ENCODE measurements at regions not wholly inside any gene's neighbourhood (a gene's known extent, or its start where the extent isn't known, plus 50 kb on each side); places are given as distances from the start of the nearest gene placed in this dataset.
"Not testable (repeated sequence)": the region's sequence is repeated elsewhere in the genome, so short reads cannot be mapped to it uniquely, and the experiment has no call there.

DNA sequence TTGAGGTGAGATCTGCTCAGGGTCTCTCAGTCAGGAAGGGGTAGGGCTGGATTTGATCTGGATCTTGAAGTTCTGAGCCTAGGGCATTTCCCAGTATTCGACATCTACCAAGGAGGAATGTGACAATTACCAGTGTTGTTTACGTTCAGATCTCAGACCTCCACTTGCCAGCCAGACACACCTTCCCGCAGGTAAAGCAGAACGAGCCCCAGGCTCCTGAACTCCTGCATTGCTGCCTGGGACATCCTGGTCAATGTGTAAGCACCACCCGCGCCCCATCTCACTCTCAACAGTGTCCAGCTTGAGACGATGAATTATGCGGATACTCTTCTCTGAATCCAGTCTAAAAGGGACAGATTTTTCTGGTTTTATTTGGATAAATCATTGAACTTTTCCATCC is 56.7 kb upstream of the PTCH1 start:
- H3K27me3 ChIP-seq: no peaks in the 10 kb centered on the region
- intact Hi-C loops (cut with DNase I): no loop called here
- no peaks in the 10 kb centered on the region for H3K9me3 ChIP-seq
- 59% methylated on average over 6 of the region's 8 CpGs for WGBS (ENCODE audit: insufficient coverage, low coverage, low lambda C conversion rate, missing lambda C conversion rate)
- H3K27ac ChIP-seq: no peak overlapping the region
- TF ChIP-seq POLR2A (IDR thresholded peaks at IDR 0.05) (no peak), CTCF (IDR thresholded peaks at IDR 0.05) (no peak)
- ATAC-seq: no peak
- H3K4me3 ChIP-seq: no peak overlapping the region
- no peaks in the 10 kb centered on the region for H3K4me1 ChIP-seq
- DNase-seq: no peak
- no peaks in the 10 kb centered on the region for H3K36me3 ChIP-seq

DNA sequence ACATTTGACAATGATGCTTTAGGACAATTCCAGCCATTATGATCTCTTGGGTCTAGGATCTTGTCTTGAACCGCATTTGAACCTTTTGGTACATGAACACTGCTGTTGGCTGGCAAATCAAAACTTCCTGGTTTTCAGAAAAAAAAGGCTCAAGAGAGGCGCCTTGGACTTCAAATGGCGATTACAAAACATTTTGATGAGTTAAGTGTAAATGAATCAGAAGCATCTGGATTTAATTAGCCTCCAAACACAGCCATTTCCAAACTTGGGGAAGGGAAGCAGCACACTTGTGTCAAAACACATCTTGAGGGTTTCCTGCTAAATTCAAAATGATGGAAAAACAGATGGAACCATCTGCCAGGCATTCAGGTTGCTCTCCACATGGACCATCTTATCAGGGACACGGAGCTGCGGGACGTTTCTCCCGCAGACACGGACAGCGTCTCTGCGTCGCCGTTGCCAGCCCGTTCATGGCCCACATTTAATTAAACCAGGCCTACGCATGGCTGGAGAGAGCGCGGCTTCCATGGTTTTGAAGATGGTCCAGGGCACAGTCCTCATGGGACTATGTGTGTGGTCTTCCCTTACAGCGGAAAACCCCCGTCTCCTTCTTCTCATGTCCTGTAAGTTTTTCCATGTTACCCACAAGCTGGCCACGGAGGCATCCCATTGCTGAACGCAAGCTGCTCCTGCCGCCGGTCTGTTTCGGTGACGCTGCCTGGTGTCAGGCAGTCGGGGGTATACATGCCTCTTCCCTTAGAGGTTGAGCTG is 55.8 kb upstream of the PTCH1 start:
- Histone ChIP-seq H3K27me3 (no peaks in the 10 kb centered on the region), H3K36me3 (no peaks in the 10 kb centered on the region), H3K4me3 (no peak overlapping the region), H3K9me3 (no peaks in the 10 kb centered on the region), H3K4me1 (no peaks in the 10 kb centered on the region), H3K27ac (no peak overlapping the region)
- 76% methylated on average over 7 of the region's 25 CpGs for WGBS (ENCODE audit: insufficient coverage, low coverage, low lambda C conversion rate, missing lambda C conversion rate)
- TF ChIP-seq POLR2A (IDR thresholded peaks at IDR 0.05) (no peak), CTCF (IDR thresholded peaks at IDR 0.05) (no peak)
- intact Hi-C loops (cut with DNase I): no loop called here
- DNase-seq (no peak), ATAC-seq (no peak)

GRCh38 chr9:95570646-95571045 is 53.9 kb upstream of the PTCH1 start:
- Histone ChIP-seq H3K27ac (no peak overlapping the region), H3K9me3 (no peaks in the 10 kb centered on the region), H3K36me3 (no peaks in the 10 kb centered on the region), H3K27me3 (no peaks in the 10 kb centered on the region), H3K4me1 (no peaks in the 10 kb centered on the region), H3K4me3 (no peak overlapping the region)
- intact Hi-C loops (cut with DNase I): no loop called here
- DNase-seq: no peak
- no peak for ATAC-seq
- no peak for TF ChIP-seq CTCF (IDR thresholded peaks at IDR 0.05)
- TF ChIP-seq POLR2A (IDR thresholded peaks at IDR 0.05): no peak
- WGBS (ENCODE audit: insufficient coverage, low coverage, low lambda C conversion rate, missing lambda C conversion rate): 54% methylated on average over 11 of the region's 11 CpGs

- Histone ChIP-seq H3K9me3 (no peaks in the 10 kb centered on the region), H3K27me3 (no peaks in the 10 kb centered on the region), H3K27ac (no peak overlapping the region), H3K36me3 (no peaks in the 10 kb centered on the region), H3K4me1 (no peaks in the 10 kb centered on the region), H3K4me3 (no peak overlapping the region)
- no peak for ATAC-seq
- TF ChIP-seq POLR2A (IDR thresholded peaks at IDR 0.05): no peak
- no peak for TF ChIP-seq CTCF (IDR thresholded peaks at IDR 0.05)
- WGBS (ENCODE audit: insufficient coverage, low coverage, low lambda C conversion rate, missing lambda C conversion rate): 26% methylated on average over 8 of the region's 22 CpGs
- DNase-seq: no peak
- intact Hi-C loops (cut with DNase I): no loop called here
Measured at GRCh38 chr9:95570150-95570549, 53.4 kb upstream of the PTCH1 start.

- WGBS (ENCODE audit: insufficient coverage, low coverage, low lambda C conversion rate, missing lambda C conversion rate): 89% methylated on average over 5 of the region's 10 CpGs
- not testable (repeated sequence) for H3K36me3 ChIP-seq, ATAC-seq
Measured at GRCh38 chr9:95568735-95569134, 52.0 kb upstream of the PTCH1 start.

More at GRCh38 chr9:95568735-95569134, 52.0 kb upstream of the PTCH1 start:
- DNase-seq; H3K27ac ChIP-seq; H3K4me1 ChIP-seq; H3K27me3 ChIP-seq; H3K9me3 ChIP-seq; intact Hi-C loops (cut with DNase I); H3K4me3 ChIP-seq: not testable (repeated sequence)

All from right lobe of liver (tissue), 6 donors.